Left lung (tissue), 4 donors: ENCODE measurements at regions not wholly inside any gene's neighbourhood (a gene's known extent, or its start where the extent isn't known, plus 50 kb on each side); places are given as distances from the start of the nearest gene placed in this dataset.
A peak's percentile ranks its signal among the peaks of the same experiment; 100 is the strongest.

Experiments used
- ATAC-seq: fragments of 200-7000 bp; cut with Tn5 transposase; one replicate; pipeline ENCODE4 v1.9.1; 2020; ENCODE audit warnings: moderate library complexity
- DNase-seq, 4 donors: peaks; one replicate each; pipeline ENCODE4 v3.0.0-alpha.2; 2013 to 2020
- H3K27ac ChIP-seq, 2 donors: fragments of 200-600 bp; sonication (generic) in 1 of 2; one replicate each; pipeline versions ENCODE4 v1.5.0 to v1.8.0; 2020 to 2021
- H3K27me3 ChIP-seq, 2 donors: fragments of 200-600 bp; sonication (generic) in 1 of 2; one replicate each; pipeline versions ENCODE4 v1.5.0 to v1.8.0; 2020 to 2021
- H3K36me3 ChIP-seq, 2 donors: fragments of 200-600 bp; sonication (generic) in 1 of 2; one replicate each; pipeline versions ENCODE4 v1.5.0 to v1.8.0; 2020 to 2021
- H3K4me1 ChIP-seq, 2 donors: fragments of 200-600 bp; one replicate each; pipeline ENCODE4 v1.8.0; 2021
- H3K4me3 ChIP-seq, 2 donors: fragments of 200-600 bp; sonication (generic) in 1 of 2; one replicate each; pipeline versions ENCODE4 v1.5.0 to v1.8.0; 2020 to 2021; ENCODE audit warnings: mild to moderate bottlenecking in 1 of 2
- H3K9me3 ChIP-seq, 2 donors: fragments of 200-600 bp; sonication (generic) in 1 of 2; one replicate each; pipeline versions ENCODE4 v1.5.0 to v1.8.0; 2020 to 2021
- CTCF ChIP-seq, 2 donors: fragments of 200-600 bp; sonication (generic) in 1 of 2; IDR thresholded peaks; one replicate each; pipeline versions ENCODE4 v1.5.0 to v1.8.0; 2021; ENCODE audit warnings: antibody characterized with exemption in 2 of 2
- intact Hi-C, 2 donors: fragments of 100-400 bp; cut with DNase I; formaldehyde crosslinking; loops; one replicate each; pipeline versions ENCODE4 v1.11.2 to v1.14.2; 2022
- donor health status: DM: no; HTN: yes; CAD: no.
- donor health status: DM: no; HTN: no; CAD: no.

DNA sequence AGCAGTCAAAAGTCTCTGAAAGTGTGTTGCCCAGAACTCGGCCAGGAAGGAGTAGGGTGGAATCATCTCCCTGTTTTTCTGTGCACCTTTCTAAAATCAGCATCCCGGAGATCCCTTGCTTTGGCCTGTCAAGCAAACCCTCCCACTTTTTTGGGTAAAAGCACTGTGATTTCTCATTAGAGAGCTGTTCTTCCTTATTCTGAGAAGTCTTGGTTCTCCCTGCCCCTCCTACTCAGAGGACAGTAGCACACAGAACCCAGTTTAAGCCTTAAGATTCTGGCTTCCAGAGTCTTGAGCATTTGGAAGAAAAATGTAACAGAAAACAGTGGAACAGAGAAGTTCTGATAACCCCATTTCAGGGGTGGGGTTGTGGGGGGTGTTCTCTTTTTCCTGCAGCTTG is 52.6 kb upstream of the KATNAL1 start:
- intact Hi-C loops, result no loop called here
- DNase-seq, result no peak
- no peak for TF ChIP-seq CTCF (IDR thresholded peaks at IDR 0.05)
- ATAC-seq, result peak; percentile 27
- H3K4me3 ChIP-seq, result no peak overlapping the region
- no peaks in the 10 kb centered on the region for H3K36me3 ChIP-seq
- no peak overlapping the region for H3K27ac ChIP-seq
- H3K9me3 ChIP-seq, result no peaks in the 10 kb centered on the region
- no peaks in the 10 kb centered on the region for H3K27me3 ChIP-seq
- H3K4me1 ChIP-seq, result peaks cover 3 to 14% of the 10 kb centered on the region in 2 donors

DNA sequence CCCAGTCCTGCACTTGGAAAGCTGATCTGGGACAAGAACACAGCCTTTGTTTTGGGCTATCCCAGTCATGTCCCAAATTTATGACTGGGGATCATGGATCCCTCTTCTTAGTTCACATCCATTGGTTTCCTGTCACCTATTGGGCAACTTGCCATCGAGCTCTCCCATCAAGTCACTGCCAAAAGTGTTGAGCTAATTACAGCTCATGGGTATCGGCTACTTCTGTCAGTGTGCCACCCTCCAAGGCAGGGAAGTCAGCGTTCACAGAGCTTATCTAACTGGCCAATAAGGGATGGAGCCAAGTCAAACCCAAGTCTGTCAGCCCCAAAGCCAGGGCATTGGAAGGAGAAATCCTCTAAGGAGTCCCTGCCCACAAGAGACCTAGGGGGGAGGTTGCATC is 53.2 kb upstream of the KATNAL1 start:
- ATAC-seq (no peak), DNase-seq (no peak)
- Histone ChIP-seq H3K36me3 (no peaks in the 10 kb centered on the region), H3K27ac (no peak overlapping the region), H3K4me1 (peaks cover 3 to 8% of the 10 kb centered on the region in 2 donors), H3K4me3 (no peak overlapping the region), H3K27me3 (no peaks in the 10 kb centered on the region), H3K9me3 (no peaks in the 10 kb centered on the region)
- TF ChIP-seq CTCF (IDR thresholded peaks at IDR 0.05), result no peak
- intact Hi-C loops, result no loop called here

DNA sequence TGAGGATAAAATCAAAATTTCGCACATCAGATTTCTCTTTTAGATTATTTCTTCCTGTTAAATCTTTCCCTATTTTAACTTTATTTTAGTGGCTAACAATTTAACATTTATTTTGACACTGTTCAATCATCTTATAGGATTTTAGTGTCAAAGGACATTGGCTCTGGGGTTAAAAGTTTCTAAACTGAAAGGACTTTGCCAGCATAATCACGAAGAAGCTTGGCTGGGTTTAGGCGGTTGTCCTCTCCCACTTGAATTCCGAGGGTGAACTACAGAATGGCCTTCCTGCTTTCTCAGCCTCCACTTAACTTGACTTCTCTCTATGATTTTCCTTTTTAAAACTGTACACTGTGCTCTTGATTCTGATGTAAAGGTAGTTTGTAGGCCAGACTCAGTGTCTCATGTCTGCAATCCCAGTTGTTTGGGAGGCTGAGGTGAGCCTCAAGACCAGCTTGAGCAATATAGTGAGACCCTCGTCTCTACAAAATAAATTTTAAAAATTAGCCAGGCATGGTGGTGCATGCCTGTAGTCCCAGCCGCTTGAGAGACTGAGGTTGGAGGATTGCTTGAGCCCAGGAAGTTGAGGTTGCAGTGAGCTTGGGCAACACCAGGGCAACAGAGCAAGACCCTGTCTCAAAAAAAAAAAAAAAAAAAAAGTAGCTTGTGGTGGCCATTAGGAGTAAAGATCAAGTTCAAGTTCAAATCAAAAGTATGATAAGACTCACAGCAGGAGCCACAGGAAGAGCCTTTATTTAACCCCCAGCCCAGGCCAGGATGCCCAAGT is 54.8 kb upstream of the KATNAL1 start:
- intact Hi-C loops, result no loop called here
- Histone ChIP-seq H3K4me3 (no peak overlapping the region), H3K9me3 (no peaks in the 10 kb centered on the region), H3K4me1 (peaks cover 3 to 5% of the 10 kb centered on the region in 2 donors), H3K27me3 (no peaks in the 10 kb centered on the region), H3K27ac (no peak overlapping the region), H3K36me3 (no peaks in the 10 kb centered on the region)
- no peak for TF ChIP-seq CTCF (IDR thresholded peaks at IDR 0.05)
- ATAC-seq, result no peak
- no peak for DNase-seq

GRCh38 chr13:30362869-30363268 is 55.5 kb upstream of the KATNAL1 start:
- Histone ChIP-seq H3K27me3 (no peaks in the 10 kb centered on the region), H3K4me1 (peaks cover 3 to 5% of the 10 kb centered on the region in 2 donors), H3K36me3 (no peaks in the 10 kb centered on the region), H3K27ac (no peak overlapping the region), H3K9me3 (no peaks in the 10 kb centered on the region), H3K4me3 (no peak overlapping the region)
- no peak for DNase-seq
- TF ChIP-seq CTCF (IDR thresholded peaks at IDR 0.05), result no peak
- intact Hi-C loops, result no loop called here
- ATAC-seq, result no peak

- ATAC-seq (no peak), DNase-seq (no peak)
- Histone ChIP-seq H3K4me1 (peaks cover 3 to 5% of the 10 kb centered on the region in 2 donors), H3K4me3 (no peak overlapping the region), H3K27me3 (no peaks in the 10 kb centered on the region), H3K9me3 (no peaks in the 10 kb centered on the region), H3K27ac (no peak overlapping the region), H3K36me3 (no peaks in the 10 kb centered on the region)
- TF ChIP-seq CTCF (IDR thresholded peaks at IDR 0.05), result no peak
- intact Hi-C loops, result no loop called here
Observed at GRCh38 chr13:30363725-30364124, 56.4 kb upstream of the KATNAL1 start.
